ENCODE measurements at regions not wholly inside any gene's neighbourhood (a gene's known extent, or its start where the extent isn't known, plus 50 kb on each side); places are given as distances from the start of the nearest gene placed in this dataset.

DNA sequence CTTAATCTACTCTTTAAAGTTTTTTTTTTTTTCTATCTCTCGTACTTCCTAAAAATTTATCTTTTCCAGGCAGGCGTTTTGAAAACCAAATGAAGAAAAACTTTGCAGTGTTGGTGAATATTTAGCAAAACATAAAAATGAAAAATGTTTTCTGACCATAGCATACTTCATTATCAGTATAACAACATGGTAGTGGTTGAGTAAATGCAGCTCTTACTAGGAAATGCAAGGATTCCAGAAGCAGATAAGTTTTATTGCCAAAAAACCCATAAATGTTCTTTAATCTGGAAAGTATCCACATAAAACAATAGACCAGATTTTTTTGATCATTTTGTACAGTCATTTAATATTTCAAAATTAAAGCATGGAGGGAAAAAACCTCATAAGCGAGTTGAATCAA is 136.9 kb upstream of the GUCY1A1 start:
- WGBS (ENCODE audit: extremely low coverage, insufficient read length, low lambda C conversion rate) = no CpG with 5 or more reads among the region's 3 CpGs
- Mint-ChIP-seq H3K36me3 (ENCODE audit: insufficient read depth in 1 of 3, low read depth in 3 of 3) (no peaks in the 10 kb centered on the region), H3K4me3 (no peak overlapping the region), H3K27ac (no peak overlapping the region), H3K4me1 (no peaks in the 10 kb centered on the region), H3K9me3 (no peaks in the 10 kb centered on the region), H3K27me3 (ENCODE audit: low read depth) (no peaks in the 10 kb centered on the region)
- no peaks in the 10 kb centered on the region for H3K23me2 ChIP-seq (ENCODE audit: insufficient read length, low read depth, low read length, poor library complexity, severe bottlenecking)
- H4K91ac ChIP-seq (ENCODE audit: insufficient read length, low read depth, low read length) = no peak overlapping the region
- H3K4me2 ChIP-seq (ENCODE audit: insufficient read depth, insufficient read length, low read length) = no peak overlapping the region
- DNase-seq = no peak
- no peaks in the 10 kb centered on the region for H4K20me1 ChIP-seq (ENCODE audit: control insufficient read depth, insufficient read depth, insufficient read length)
- no peaks in the 10 kb centered on the region for H3K79me1 ChIP-seq (ENCODE audit: insufficient read depth, low read depth, low read length, poor library complexity, severe bottlenecking)
- H2BK15ac ChIP-seq (ENCODE audit: low read depth, low read length) = no peak overlapping the region
- H4K8ac ChIP-seq (replicated peaks; ENCODE audit: insufficient read length, low read depth, low read length) = no peak overlapping the region
- no peak overlapping the region for H3K18ac ChIP-seq (ENCODE audit: insufficient read length, low read depth, low read length)
- no peaks in the 10 kb centered on the region for H3K4me1 ChIP-seq (ENCODE audit: insufficient read depth, low read length)
- no peak overlapping the region for H2BK120ac ChIP-seq (ENCODE audit: low read depth, low read length, poor library complexity, severe bottlenecking)
- H3K4ac ChIP-seq (ENCODE audit: low read depth, low read length) = no peak overlapping the region
- H3K79me2 ChIP-seq (ENCODE audit: insufficient read depth, low read length) = no peaks in the 10 kb centered on the region
- H3T11ph ChIP-seq (ENCODE audit: low read length) = no peak overlapping the region
- H3K27me3 ChIP-seq (ENCODE audit: insufficient read depth, low read length) = no peaks in the 10 kb centered on the region
- TF ChIP-seq, protein P1, sequence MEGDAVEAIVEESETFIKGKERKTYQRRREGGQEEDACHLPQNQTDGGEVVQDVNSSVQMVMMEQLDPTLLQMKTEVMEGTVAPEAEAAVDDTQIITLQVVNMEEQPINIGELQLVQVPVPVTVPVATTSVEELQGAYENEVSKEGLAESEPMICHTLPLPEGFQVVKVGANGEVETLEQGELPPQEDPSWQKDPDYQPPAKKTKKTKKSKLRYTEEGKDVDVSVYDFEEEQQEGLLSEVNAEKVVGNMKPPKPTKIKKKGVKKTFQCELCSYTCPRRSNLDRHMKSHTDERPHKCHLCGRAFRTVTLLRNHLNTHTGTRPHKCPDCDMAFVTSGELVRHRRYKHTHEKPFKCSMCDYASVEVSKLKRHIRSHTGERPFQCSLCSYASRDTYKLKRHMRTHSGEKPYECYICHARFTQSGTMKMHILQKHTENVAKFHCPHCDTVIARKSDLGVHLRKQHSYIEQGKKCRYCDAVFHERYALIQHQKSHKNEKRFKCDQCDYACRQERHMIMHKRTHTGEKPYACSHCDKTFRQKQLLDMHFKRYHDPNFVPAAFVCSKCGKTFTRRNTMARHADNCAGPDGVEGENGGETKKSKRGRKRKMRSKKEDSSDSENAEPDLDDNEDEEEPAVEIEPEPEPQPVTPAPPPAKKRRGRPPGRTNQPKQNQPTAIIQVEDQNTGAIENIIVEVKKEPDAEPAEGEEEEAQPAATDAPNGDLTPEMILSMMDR (conservative IDR thresholded peaks at IDR 0.05) = no peak
- H4K5ac ChIP-seq (ENCODE audit: insufficient read length, low read depth, low read length) = no peak overlapping the region
- H3K23ac ChIP-seq (ENCODE audit: insufficient read length, low read depth, low read length) = no peak overlapping the region
- H3K14ac ChIP-seq (ENCODE audit: insufficient read depth, low read length) = no peak overlapping the region
- H3K27ac ChIP-seq (ENCODE audit: insufficient read length, low read depth, low read length) = no peak overlapping the region
- no peak overlapping the region for H2AK5ac ChIP-seq (ENCODE audit: insufficient read length, low read length)
- no peak overlapping the region for H2BK12ac ChIP-seq (ENCODE audit: insufficient read length, low read depth, low read length)
- H2BK20ac ChIP-seq (ENCODE audit: low read depth, low read length, poor library complexity, severe bottlenecking) = no peak overlapping the region
- H2AFZ ChIP-seq (ENCODE audit: low read length) = no peak overlapping the region
- H3K9ac ChIP-seq (ENCODE audit: extremely low read depth, insufficient read length, low read length) = no peak overlapping the region
- no peak overlapping the region for H2BK5ac ChIP-seq (ENCODE audit: insufficient read length, low read length)
- H3K56ac ChIP-seq (ENCODE audit: insufficient read length, low read depth, low read length) = no peak overlapping the region
- H3K9me3 ChIP-seq (ENCODE audit: control insufficient read depth, low read depth, low read length) = no peaks in the 10 kb centered on the region

Data from H9 (cell line).